Right lobe of liver (tissue), 6 donors: ENCODE measurements at regions not wholly inside any gene's neighbourhood (a gene's known extent, or its start where the extent isn't known, plus 50 kb on each side); places are given as distances from the start of the nearest gene placed in this dataset.

ENCODE experiments used
- ATAC-seq, 4 donors: fragments of 200-7000 bp; cut with Tn5 transposase; one replicate each; pipeline ENCODE4 v1.9.1; 2020; ENCODE audit warnings: mild to moderate bottlenecking in 4 of 4, moderate library complexity in 4 of 4
- DNase-seq, 3 donors: peaks; one replicate each; pipeline ENCODE4 v3.0.0-alpha.2; 2020
- H3K27ac ChIP-seq, 3 donors: fragments of 200-600 bp; one replicate each; pipeline ENCODE4 v1.8.0; 2022
- H3K27me3 ChIP-seq, 2 donors: fragments of 200-600 bp; one replicate each; pipeline ENCODE4 v1.8.0; 2022
- H3K36me3 ChIP-seq, 4 donors: fragments of 200-600 bp; sonication (generic) in 1 of 4; one replicate each; pipeline versions ENCODE4 v1.5.1 to v1.8.0; 2017 to 2022; ENCODE audit warnings: control low read depth in 1 of 4
- H3K4me1 ChIP-seq, 4 donors: fragments of 200-600 bp; sonication (generic) in 1 of 4; one replicate each; pipeline versions ENCODE4 v1.5.1 to v1.8.0; 2017 to 2022; ENCODE audit warnings: control low read depth in 1 of 4
- H3K4me3 ChIP-seq, 3 donors: fragments of 200-600 bp; one replicate each; pipeline ENCODE4 v1.8.0; 2022
- H3K9me3 ChIP-seq, 4 donors: fragments of 200-600 bp; sonication (generic) in 1 of 4; one replicate each; pipeline versions ENCODE4 v1.5.1 to v1.8.0; 2017 to 2022; ENCODE audit warnings: control low read depth in 1 of 4
- CTCF ChIP-seq, 4 donors: fragments of 200-600 bp in 3 of 4; fragments of 450-650 bp in 1 of 4; IDR thresholded peaks; one replicate each; pipeline versions ENCODE4 v1.5.1 to v1.8.0; 2016 to 2022; ENCODE audit warnings: antibody characterized with exemption in 4 of 4, mild to moderate bottlenecking in 2 of 4
- POLR2A ChIP-seq: fragments of 450-650 bp; IDR thresholded peaks from one replicate; pipeline ENCODE4 v1.6.1; 2017; ENCODE audit warnings: antibody characterized with exemption, mild to moderate bottlenecking
- WGBS: methylation state at CpG from one replicate; pipeline ENCODE4 v1.1.6; 2018; ENCODE audit warnings: low coverage, low lambda C conversion rate; ENCODE audit not compliant: insufficient coverage; ENCODE audit errors: missing lambda C conversion rate; 5-methylcytosine and 5-hydroxymethylcytosine counted together
- intact Hi-C, 2 donors: fragments of 100-400 bp; cut with DNase I; formaldehyde crosslinking; loops; one replicate each; pipeline versions ENCODE4 v1.11.2 to v1.14.1; 2022
- donor health status: DM: no; HTN: yes; CAD: no.
- donor health status: DM: no; HTN: no; CAD: no.
- donor health status: DM: no; HTN: no; CAD: no.
- donor health status: DM: no; HTN: yes; CAD: no.
- donor health status: DM: no; HTN: yes; CAD: no.

DNA sequence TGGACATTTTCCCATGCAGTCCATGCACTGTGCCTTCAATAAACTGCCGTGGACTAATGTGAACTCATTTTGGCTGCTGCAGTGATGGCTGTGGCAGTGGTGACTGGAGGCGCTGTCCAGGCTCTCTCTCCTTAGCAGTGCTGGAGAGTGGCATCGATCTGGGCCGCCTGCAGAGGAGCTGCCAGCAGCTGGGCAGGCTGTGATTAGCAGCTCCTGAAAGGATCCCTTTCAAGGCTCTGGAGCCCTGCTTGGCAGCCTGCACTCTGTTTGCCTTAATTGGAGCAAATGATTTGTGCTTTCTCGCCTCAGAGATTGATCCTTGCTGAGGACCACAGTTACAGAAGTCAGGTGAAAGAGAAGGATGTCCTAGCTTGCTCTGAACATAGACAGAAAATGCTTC, 130.1 kb upstream of the VWC2 start:
- no peak overlapping the region for H3K4me3 ChIP-seq
- no peak overlapping the region for H3K27ac ChIP-seq
- no peaks in the 10 kb centered on the region for H3K9me3 ChIP-seq
- WGBS: 41% methylated on average over 4 of the region's 5 CpGs
- ATAC-seq (no peak), DNase-seq (no peak)
- no peaks in the 10 kb centered on the region for H3K4me1 ChIP-seq
- no peaks in the 10 kb centered on the region for H3K27me3 ChIP-seq
- no peak for TF ChIP-seq POLR2A
- no peaks in the 10 kb centered on the region for H3K36me3 ChIP-seq
- intact Hi-C loops: no loop called here

DNA sequence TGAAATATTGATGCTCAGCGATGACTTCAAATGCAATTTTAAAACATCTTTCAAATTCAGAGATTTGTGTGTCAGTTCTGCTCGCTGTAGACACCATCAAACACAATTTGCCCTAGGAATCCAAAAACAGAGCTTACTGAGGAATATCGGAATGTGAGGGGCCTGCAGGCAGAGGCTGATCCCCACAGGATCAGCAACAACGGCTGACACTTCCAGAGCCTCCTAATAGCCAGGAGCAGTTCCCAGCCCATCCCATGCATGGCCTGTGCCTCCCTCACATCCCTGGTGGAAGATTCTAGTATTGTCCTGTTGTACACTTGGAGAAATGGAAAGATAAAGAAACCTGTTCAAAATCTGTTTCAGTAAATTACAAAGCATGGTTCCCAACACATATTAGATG, 129.7 kb upstream of the VWC2 start:
- no peaks in the 10 kb centered on the region for H3K9me3 ChIP-seq
- no peaks in the 10 kb centered on the region for H3K36me3 ChIP-seq
- no peak overlapping the region for H3K27ac ChIP-seq
- no peak for DNase-seq
- H3K27me3 ChIP-seq: no peaks in the 10 kb centered on the region
- 61% methylated on average over 4 of the region's 4 CpGs for whole genome bisulfite sequencing
- no peak overlapping the region for H3K4me3 ChIP-seq
- TF ChIP-seq CTCF (IDR thresholded peaks at IDR 0.05): no peak
- no peak for TF ChIP-seq POLR2A
- no peak for ATAC-seq
- no peaks in the 10 kb centered on the region for H3K4me1 ChIP-seq
- intact Hi-C loops: no loop called here

DNA sequence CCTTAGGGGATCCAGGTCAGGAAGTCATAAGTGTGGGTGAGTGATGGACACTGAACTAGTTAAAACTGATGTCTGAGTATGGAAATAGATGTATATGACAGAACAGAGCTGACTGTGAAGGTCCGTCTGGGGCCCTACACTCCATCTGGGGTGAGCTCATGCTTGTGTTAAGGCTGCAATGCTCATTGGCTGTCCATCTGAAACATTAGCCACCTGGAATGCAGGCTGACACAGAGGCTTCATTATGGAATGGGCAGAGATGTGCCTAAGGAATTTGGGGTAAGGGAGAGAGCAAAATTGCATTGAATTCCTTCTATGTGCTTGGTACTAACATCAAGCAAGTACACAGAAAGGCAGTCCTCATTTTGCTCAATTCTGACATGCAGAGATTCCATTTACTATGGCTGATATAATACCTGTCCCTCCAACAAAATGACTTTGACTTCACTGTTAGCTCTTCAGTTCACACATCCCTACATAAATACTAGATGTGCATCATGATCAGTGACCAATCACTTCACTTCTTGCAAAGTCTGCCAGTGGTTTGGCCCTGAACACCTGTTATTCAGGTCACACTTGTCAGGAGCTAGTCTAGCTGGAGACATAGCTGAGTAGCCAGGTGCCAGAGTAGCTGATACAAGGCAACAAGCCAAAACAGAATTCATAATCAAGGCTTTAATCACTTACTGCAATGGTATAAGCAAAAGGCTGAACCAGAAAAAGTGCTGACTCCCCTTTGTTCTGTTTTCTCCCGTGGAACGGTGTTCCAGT, 128.9 kb upstream of the VWC2 start:
- intact Hi-C loops: no loop called here
- no peak overlapping the region for H3K27ac ChIP-seq
- no peak for DNase-seq
- H3K4me3 ChIP-seq: no peak overlapping the region
- no peaks in the 10 kb centered on the region for H3K4me1 ChIP-seq
- no peaks in the 10 kb centered on the region for H3K9me3 ChIP-seq
- 63% methylated on average over 3 of the region's 3 CpGs for WGBS
- no peaks in the 10 kb centered on the region for H3K27me3 ChIP-seq
- H3K36me3 ChIP-seq: no peaks in the 10 kb centered on the region
- TF ChIP-seq CTCF (IDR thresholded peaks at IDR 0.05): no peak
- TF ChIP-seq POLR2A: no peak
- no peak for ATAC-seq

DNA sequence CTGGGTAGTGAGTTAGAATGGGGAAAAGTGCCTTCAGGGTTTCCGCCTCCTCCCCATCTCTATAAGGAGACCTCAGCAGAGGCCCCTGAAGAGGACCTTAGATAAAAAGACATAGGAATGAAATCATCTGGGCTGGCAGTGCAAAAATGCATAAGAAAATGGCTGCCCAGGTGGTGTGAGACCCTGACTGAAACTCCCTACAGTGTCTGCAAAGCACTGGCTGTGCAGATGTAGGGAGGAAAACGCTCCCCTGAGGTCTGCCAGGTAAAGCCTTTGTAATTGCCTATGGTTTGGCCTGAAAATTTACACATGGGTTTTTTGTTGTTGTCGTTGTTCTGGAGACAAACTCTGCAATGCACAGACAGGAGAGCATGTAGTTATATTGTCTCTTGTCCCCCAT, 128.1 kb upstream of the VWC2 start:
- no peak for TF ChIP-seq POLR2A
- TF ChIP-seq CTCF (IDR thresholded peaks at IDR 0.05): no peak
- no peaks in the 10 kb centered on the region for H3K27me3 ChIP-seq
- intact Hi-C loops: no loop called here

GRCh38 chr7:49660170-49660783, 113.2 kb upstream of the VWC2 start:
- no peak for ATAC-seq
- no peak for TF ChIP-seq CTCF (IDR thresholded peaks at IDR 0.05)
- no peak for TF ChIP-seq POLR2A
- H3K36me3 ChIP-seq: no peaks in the 10 kb centered on the region

More for the DNA sequence above, 128.1 kb upstream of the VWC2 start:
- Histone ChIP-seq H3K4me1 (no peaks in the 10 kb centered on the region), H3K36me3 (no peaks in the 10 kb centered on the region), H3K4me3 (no peak overlapping the region), H3K9me3 (no peaks in the 10 kb centered on the region), H3K27ac (no peak overlapping the region)
- ATAC-seq (no peak), DNase-seq (no peak)
- 55% methylated on average over 2 of the region's 3 CpGs for WGBS

More at GRCh38 chr7:49660170-49660783, 113.2 kb upstream of the VWC2 start:
- intact Hi-C loops: no loop called here
- no peak overlapping the region for H3K4me3 ChIP-seq
- 43% methylated on average over 3 of the region's 3 CpGs for WGBS
- DNase-seq: no peak
- H3K4me1 ChIP-seq: no peaks in the 10 kb centered on the region
- H3K27ac ChIP-seq: no peak overlapping the region
- H3K9me3 ChIP-seq: no peaks in the 10 kb centered on the region
- no peaks in the 10 kb centered on the region for H3K27me3 ChIP-seq
